Muscle of leg (tissue), 3 donors: ENCODE measurements at regions not wholly inside any gene's neighbourhood (a gene's known extent, or its start where the extent isn't known, plus 50 kb on each side); places are given as distances from the start of the nearest gene placed in this dataset.
"Not testable (repeated sequence)": the region's sequence is repeated elsewhere in the genome, so short reads cannot be mapped to it uniquely, and the experiment has no call there.

ENCODE experiments used
- DNase-seq: peaks from one replicate; pipeline ENCODE4 v3.0.0; 2013
- H3K27ac ChIP-seq: one replicate; pipeline ENCODE4 v1.5.1; 2013; ENCODE audit warnings: mild to moderate bottlenecking, low read length, control low read depth
- H3K27me3 ChIP-seq: one replicate; pipeline ENCODE4 v1.6.1; 2013; ENCODE audit warnings: low read length; ENCODE audit not compliant: control insufficient read depth, insufficient read depth
- H3K36me3 ChIP-seq: one replicate; pipeline ENCODE4 v1.6.1; 2013; ENCODE audit warnings: low read length; ENCODE audit not compliant: control insufficient read depth, insufficient read depth
- H3K4me1 ChIP-seq: one replicate; pipeline ENCODE4 v1.6.1; 2013; ENCODE audit warnings: low read length; ENCODE audit not compliant: control insufficient read depth, insufficient read depth
- H3K4me3 ChIP-seq: one replicate; pipeline ENCODE4 v1.5.1; 2013; ENCODE audit warnings: low read length, control low read depth
- H3K9me3 ChIP-seq: replicated peaks from 2 replicates; pipeline ENCODE4 v1.6.1; 2013; ENCODE audit warnings: low read depth, low read length; ENCODE audit not compliant: control insufficient read depth
- WGBS: methylation state at CpG from one replicate; pipeline ENCODE4 v1.1.5; 2013; ENCODE audit warnings: missing lambda C conversion rate; ENCODE audit not compliant: insufficient coverage; 5-methylcytosine and 5-hydroxymethylcytosine counted together

GRCh38 chr1:78291418-78291817, 199.4 kb upstream of the PTGFR start:
- no CpG with 5 or more reads among the region's 2 CpGs for WGBS

DNA sequence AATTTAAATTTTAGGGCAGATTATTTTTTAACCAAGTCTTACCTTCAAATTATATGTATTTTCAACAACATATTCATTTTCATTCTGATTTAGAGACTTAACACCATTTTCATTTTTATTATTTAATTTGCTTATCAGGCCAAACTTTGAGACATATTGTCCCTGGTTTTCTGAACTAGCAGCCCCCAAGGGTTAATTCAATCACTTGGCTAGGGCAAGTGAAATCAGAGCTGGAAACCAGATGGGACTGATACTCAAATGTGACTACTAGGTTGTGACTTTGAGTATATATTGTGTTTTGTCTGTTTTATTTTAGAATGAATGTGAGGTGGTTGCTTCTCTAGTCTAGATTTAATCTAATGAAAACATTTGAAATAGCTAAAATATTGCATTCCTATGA, 198.9 kb upstream of the PTGFR start:
- H3K4me1 ChIP-seq = peaks cover 7% of the 10 kb centered on the region
- no peaks in the 10 kb centered on the region for H3K27me3 ChIP-seq
- no peak for DNase-seq
- H3K36me3 ChIP-seq = no peaks in the 10 kb centered on the region
- no peak overlapping the region for H3K4me3 ChIP-seq
- peak overlapping the region; percentile 63 for H3K27ac ChIP-seq
- no peaks in the 10 kb centered on the region for H3K9me3 ChIP-seq

More at GRCh38 chr1:78291418-78291817, 199.4 kb upstream of the PTGFR start:
- H3K36me3 ChIP-seq = no peaks in the 10 kb centered on the region
- DNase-seq = peak; percentile 81
- peaks cover 7% of the 10 kb centered on the region for H3K4me1 ChIP-seq
- no peak overlapping the region for H3K27ac ChIP-seq
- no peaks in the 10 kb centered on the region for H3K27me3 ChIP-seq
- no peak overlapping the region for H3K4me3 ChIP-seq
- no peaks in the 10 kb centered on the region for H3K9me3 ChIP-seq

GRCh38 chr1:78292361-78292760, 198.4 kb upstream of the PTGFR start:
- H3K9me3 ChIP-seq = no peaks in the 10 kb centered on the region
- DNase-seq = peak; percentile 83
- H3K27ac ChIP-seq = peak overlapping the region; percentile 63
- H3K4me1 ChIP-seq = peaks cover 7% of the 10 kb centered on the region
- WGBS = 57% methylated on average over 1 of the region's 3 CpGs
- H3K36me3 ChIP-seq = no peaks in the 10 kb centered on the region
- no peak overlapping the region for H3K4me3 ChIP-seq
- no peaks in the 10 kb centered on the region for H3K27me3 ChIP-seq

DNA sequence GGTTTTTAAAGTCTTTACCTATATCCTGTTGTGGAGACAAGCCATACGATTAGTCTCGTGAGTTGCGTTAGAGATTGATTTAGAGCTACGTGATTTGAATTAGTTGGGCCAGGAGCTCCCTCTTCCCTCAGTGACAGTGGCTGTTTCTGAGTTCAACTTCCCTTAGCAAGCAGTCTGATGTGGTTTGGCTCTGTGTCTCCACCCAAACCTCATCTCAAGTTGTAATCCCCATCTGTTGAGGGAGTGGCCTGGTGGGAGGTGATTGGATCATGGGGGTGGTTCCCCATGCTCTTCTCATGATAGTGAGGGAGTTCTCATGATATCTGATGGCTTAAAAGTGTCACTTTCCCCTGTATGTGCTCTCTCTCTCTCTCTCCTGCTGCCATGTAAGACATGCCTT, 192.9 kb upstream of the PTGFR start:
- peak overlapping the region; percentile 47 for H3K27ac ChIP-seq
- WGBS = no CpG with 5 or more reads among the region's 4 CpGs
- no peak for DNase-seq

GRCh38 chr1:78298349-78298748, 192.4 kb upstream of the PTGFR start:
- Histone ChIP-seq H3K27ac (peak overlapping the region; percentile 47), H3K4me1 (peaks cover 6% of the 10 kb centered on the region), H3K9me3 (no peaks in the 10 kb centered on the region), H3K36me3 (no peaks in the 10 kb centered on the region), H3K4me3 (no peak overlapping the region), H3K27me3 (no peaks in the 10 kb centered on the region)
- DNase-seq = peak; percentile 17
- WGBS = 89% methylated on average over 1 of the region's 3 CpGs

More for the DNA sequence above, 192.9 kb upstream of the PTGFR start:
- Histone ChIP-seq H3K4me3 (no peak overlapping the region), H3K9me3 (no peaks in the 10 kb centered on the region), H3K4me1 (peaks cover 6% of the 10 kb centered on the region), H3K36me3 (no peaks in the 10 kb centered on the region), H3K27me3 (no peaks in the 10 kb centered on the region)

- Histone ChIP-seq H3K4me3 (no peak overlapping the region), H3K36me3 (no peaks in the 10 kb centered on the region), H3K9me3 (no peaks in the 10 kb centered on the region), H3K27me3 (no peaks in the 10 kb centered on the region), H3K27ac (no peak overlapping the region), H3K4me1 (peaks cover 6% of the 10 kb centered on the region)
- no peak for DNase-seq
- 100% methylated on average over 2 of the region's 5 CpGs for WGBS
Measured at GRCh38 chr1:78301141-78301540, 189.6 kb upstream of the PTGFR start.

DNA sequence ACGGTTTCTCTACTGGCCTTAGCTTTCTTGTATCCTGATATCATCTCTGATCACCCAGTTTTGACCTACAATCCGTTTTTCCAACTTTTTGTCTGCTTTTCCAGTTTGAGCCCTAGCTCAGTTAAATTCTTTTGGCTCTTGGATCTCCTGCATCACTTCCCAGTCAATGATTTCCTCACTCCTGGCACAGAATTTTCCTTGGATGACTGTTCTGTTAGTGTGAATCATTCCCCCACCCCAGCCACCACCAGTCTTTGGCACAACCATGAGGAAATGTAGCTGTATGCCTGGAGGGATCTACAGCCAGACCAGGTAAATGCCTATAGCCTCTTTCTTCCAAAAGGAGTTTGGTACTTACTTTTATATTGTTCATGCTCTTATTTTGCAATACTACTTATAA, 187.2 kb upstream of the PTGFR start:
- no peaks in the 10 kb centered on the region for H3K9me3 ChIP-seq
- 34% methylated on average over 2 of the region's 2 CpGs for WGBS
- H3K4me3 ChIP-seq = no peak overlapping the region
- no peak overlapping the region for H3K27ac ChIP-seq
- H3K27me3 ChIP-seq = no peaks in the 10 kb centered on the region
- H3K4me1 ChIP-seq = peaks cover 1% of the 10 kb centered on the region
- peak; percentile 78 for DNase-seq
- no peaks in the 10 kb centered on the region for H3K36me3 ChIP-seq

- Histone ChIP-seq H3K36me3 (no peaks in the 10 kb centered on the region), H3K9me3 (no peaks in the 10 kb centered on the region), H3K4me3 (no peak overlapping the region), H3K4me1 (no peaks in the 10 kb centered on the region), H3K27ac (no peak overlapping the region), H3K27me3 (no peaks in the 10 kb centered on the region)
- no CpG with 5 or more reads among the region's 1 CpG for WGBS
- no peak for DNase-seq
Measured at GRCh38 chr1:78304341-78304740, 186.4 kb upstream of the PTGFR start.

DNA sequence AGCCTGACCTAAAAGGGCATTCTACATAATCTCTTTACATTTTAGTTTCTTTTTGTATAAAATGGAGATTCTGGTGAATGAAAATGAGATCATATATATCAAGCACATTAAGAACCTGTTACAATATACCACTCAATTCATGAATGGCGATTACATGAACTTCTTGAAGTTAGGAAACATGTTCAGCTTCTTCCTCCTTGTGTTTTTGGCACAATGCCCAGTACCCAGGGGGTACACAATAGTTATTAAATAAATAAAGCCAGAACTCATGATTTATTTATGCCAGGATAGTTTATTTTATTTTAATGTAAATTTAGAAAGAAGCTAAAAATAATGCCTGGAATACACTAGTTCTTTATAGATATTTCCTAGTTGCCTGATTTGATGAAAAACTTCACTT, 186.0 kb upstream of the PTGFR start:
- DNase-seq = no peak
- H3K36me3 ChIP-seq = no peaks in the 10 kb centered on the region
- no peak overlapping the region for H3K27ac ChIP-seq
- no CpG with 5 or more reads among the region's 1 CpG for WGBS
- H3K9me3 ChIP-seq = no peaks in the 10 kb centered on the region
- H3K27me3 ChIP-seq = no peaks in the 10 kb centered on the region
- H3K4me3 ChIP-seq = no peak overlapping the region
- no peaks in the 10 kb centered on the region for H3K4me1 ChIP-seq

- H3K36me3 ChIP-seq = not testable (repeated sequence)
- 90% methylated on average over 7 of the region's 11 CpGs for WGBS
Measured at GRCh38 chr1:78310261-78310660, 180.5 kb upstream of the PTGFR start.

GRCh38 chr1:78318011-78318410, 172.8 kb upstream of the PTGFR start:
- Histone ChIP-seq H3K9me3 (no peaks in the 10 kb centered on the region), H3K36me3 (no peaks in the 10 kb centered on the region), H3K4me3 (no peak overlapping the region), H3K4me1 (no peaks in the 10 kb centered on the region), H3K27ac (no peak overlapping the region), H3K27me3 (no peaks in the 10 kb centered on the region)
- no CpG with 5 or more reads among the region's 2 CpGs for WGBS
- no peak for DNase-seq

More at GRCh38 chr1:78310261-78310660, 180.5 kb upstream of the PTGFR start:
- H3K4me1 ChIP-seq, H3K4me3 ChIP-seq, DNase-seq, H3K9me3 ChIP-seq, H3K27ac ChIP-seq, H3K27me3 ChIP-seq: not testable (repeated sequence)
